ENCODE measurements at regions not wholly inside any gene's neighbourhood (a gene's known extent, or its start where the extent isn't known, plus 50 kb on each side); places are given as distances from the start of the nearest gene placed in this dataset.

GRCh38 chr6:137700751-137701477 is 166.1 kb upstream of the TNFAIP3 start:
- Histone ChIP-seq H3K4me3 (ENCODE audit: extremely low read depth, insufficient read depth, low read length, poor library complexity, severe bottlenecking) (no peak overlapping the region), H3K4me1 (ENCODE audit: control insufficient read depth, insufficient read depth, low read length, poor library complexity, severe bottlenecking) (peaks cover 32% of the 10 kb centered on the region), H3K9me3 (ENCODE audit: control insufficient read depth, low read length) (no peaks in the 10 kb centered on the region), H3K27ac (ENCODE audit: low read depth, low read length, severe bottlenecking) (no peak overlapping the region), H3K36me3 (ENCODE audit: control insufficient read depth, insufficient read depth, low read length) (no peaks in the 10 kb centered on the region)
- WGBS, 2 experiments (ENCODE audit: insufficient coverage in 2 of 2) = 88 to 100% methylated on average over 1 to 2 of the region's 7 CpGs

- H3K27ac ChIP-seq (ENCODE audit: low read depth, low read length, severe bottlenecking) = no peak overlapping the region
- H3K4me1 ChIP-seq (ENCODE audit: control insufficient read depth, insufficient read depth, low read length, poor library complexity, severe bottlenecking) = peaks cover 22% of the 10 kb centered on the region
- no peaks in the 10 kb centered on the region for H3K36me3 ChIP-seq (ENCODE audit: control insufficient read depth, insufficient read depth, low read length)
- WGBS, 2 experiments (ENCODE audit: insufficient coverage in 2 of 2) = 88 to 91% methylated on average over 2 of the region's 2 CpGs
- no peaks in the 10 kb centered on the region for H3K9me3 ChIP-seq (ENCODE audit: control insufficient read depth, low read length)
- no peak overlapping the region for H3K4me3 ChIP-seq (ENCODE audit: extremely low read depth, insufficient read depth, low read length, poor library complexity, severe bottlenecking)
Measured at GRCh38 chr6:137701942-137702341, 165.1 kb upstream of the TNFAIP3 start.

GRCh38 chr6:137702791-137703424 is 164.2 kb upstream of the TNFAIP3 start:
- H3K4me3 ChIP-seq (ENCODE audit: extremely low read depth, insufficient read depth, low read length, poor library complexity, severe bottlenecking) = no peak overlapping the region
- WGBS, 2 experiments (ENCODE audit: insufficient coverage in 2 of 2) = 70 to 100% methylated on average over 1 of the region's 1 CpG
- H3K4me1 ChIP-seq (ENCODE audit: control insufficient read depth, insufficient read depth, low read length, poor library complexity, severe bottlenecking) = peaks cover 15% of the 10 kb centered on the region
- no peaks in the 10 kb centered on the region for H3K36me3 ChIP-seq (ENCODE audit: control insufficient read depth, insufficient read depth, low read length)
- no peak overlapping the region for H3K27ac ChIP-seq (ENCODE audit: low read depth, low read length, severe bottlenecking)
- no peaks in the 10 kb centered on the region for H3K9me3 ChIP-seq (ENCODE audit: control insufficient read depth, low read length)

GRCh38 chr6:137704802-137705159 is 162.3 kb upstream of the TNFAIP3 start:
- no peaks in the 10 kb centered on the region for H3K36me3 ChIP-seq (ENCODE audit: control insufficient read depth, insufficient read depth, low read length)
- 75 to 90% methylated on average over 2 to 3 of the region's 5 CpGs for WGBS, 2 experiments (ENCODE audit: insufficient coverage in 2 of 2)
- no peaks in the 10 kb centered on the region for H3K4me1 ChIP-seq (ENCODE audit: control insufficient read depth, insufficient read depth, low read length, poor library complexity, severe bottlenecking)
- peak overlapping the region; percentile 54 for H3K27ac ChIP-seq (ENCODE audit: low read depth, low read length, severe bottlenecking)
- H3K4me3 ChIP-seq (ENCODE audit: extremely low read depth, insufficient read depth, low read length, poor library complexity, severe bottlenecking) = no peak overlapping the region
- H3K9me3 ChIP-seq (ENCODE audit: control insufficient read depth, low read length) = no peaks in the 10 kb centered on the region

- Histone ChIP-seq H3K36me3 (ENCODE audit: control insufficient read depth, insufficient read depth, low read length) (no peaks in the 10 kb centered on the region), H3K4me3 (ENCODE audit: extremely low read depth, insufficient read depth, low read length, poor library complexity, severe bottlenecking) (no peak overlapping the region), H3K9me3 (ENCODE audit: control insufficient read depth, low read length) (no peaks in the 10 kb centered on the region), H3K4me1 (ENCODE audit: control insufficient read depth, insufficient read depth, low read length, poor library complexity, severe bottlenecking) (no peaks in the 10 kb centered on the region), H3K27ac (ENCODE audit: low read depth, low read length, severe bottlenecking) (peak overlapping the region; percentile 54)
- WGBS, 2 experiments (ENCODE audit: insufficient coverage in 2 of 2) = 66 to 86% methylated on average over 6 to 9 of the region's 11 CpGs
Measured at GRCh38 chr6:137705160-137706082, 161.6 kb upstream of the TNFAIP3 start.

GRCh38 chr6:137706083-137706750 is 160.8 kb upstream of the TNFAIP3 start:
- WGBS, 2 experiments (ENCODE audit: insufficient coverage in 2 of 2) = 74 to 76% methylated on average over 8 to 10 of the region's 10 CpGs
- H3K36me3 ChIP-seq (ENCODE audit: control insufficient read depth, insufficient read depth, low read length) = no peaks in the 10 kb centered on the region
- no peak overlapping the region for H3K27ac ChIP-seq (ENCODE audit: low read depth, low read length, severe bottlenecking)
- H3K4me3 ChIP-seq (ENCODE audit: extremely low read depth, insufficient read depth, low read length, poor library complexity, severe bottlenecking) = no peak overlapping the region
- H3K4me1 ChIP-seq (ENCODE audit: control insufficient read depth, insufficient read depth, low read length, poor library complexity, severe bottlenecking) = no peaks in the 10 kb centered on the region
- no peaks in the 10 kb centered on the region for H3K9me3 ChIP-seq (ENCODE audit: control insufficient read depth, low read length)

- no peaks in the 10 kb centered on the region for H3K36me3 ChIP-seq (ENCODE audit: control insufficient read depth, insufficient read depth, low read length)
- no peak overlapping the region for H3K4me3 ChIP-seq (ENCODE audit: extremely low read depth, insufficient read depth, low read length, poor library complexity, severe bottlenecking)
- no peaks in the 10 kb centered on the region for H3K9me3 ChIP-seq (ENCODE audit: control insufficient read depth, low read length)
- peak overlapping the region; percentile 44 for H3K27ac ChIP-seq (ENCODE audit: low read depth, low read length, severe bottlenecking)
- no peaks in the 10 kb centered on the region for H3K4me1 ChIP-seq (ENCODE audit: control insufficient read depth, insufficient read depth, low read length, poor library complexity, severe bottlenecking)
- WGBS, 2 experiments (ENCODE audit: insufficient coverage in 2 of 2) = 83 to 94% methylated on average over 6 of the region's 9 CpGs
Measured at GRCh38 chr6:137707038-137707589, 159.9 kb upstream of the TNFAIP3 start.

GRCh38 chr6:137707590-137708360 is 159.3 kb upstream of the TNFAIP3 start:
- peak overlapping the region; percentile 44 for H3K27ac ChIP-seq (ENCODE audit: low read depth, low read length, severe bottlenecking)

GRCh38 chr6:137708481-137708880 is 158.6 kb upstream of the TNFAIP3 start:
- Histone ChIP-seq H3K4me3 (ENCODE audit: extremely low read depth, insufficient read depth, low read length, poor library complexity, severe bottlenecking) (no peak overlapping the region), H3K4me1 (ENCODE audit: control insufficient read depth, insufficient read depth, low read length, poor library complexity, severe bottlenecking) (no peaks in the 10 kb centered on the region), H3K9me3 (ENCODE audit: control insufficient read depth, low read length) (no peaks in the 10 kb centered on the region), H3K27ac (ENCODE audit: low read depth, low read length, severe bottlenecking) (no peak overlapping the region), H3K36me3 (ENCODE audit: control insufficient read depth, insufficient read depth, low read length) (no peaks in the 10 kb centered on the region)
- WGBS, 2 experiments (ENCODE audit: insufficient coverage in 2 of 2) = no CpG with 5 or more reads among the region's 1 CpG

More at GRCh38 chr6:137707590-137708360, 159.3 kb upstream of the TNFAIP3 start:
- H3K36me3 ChIP-seq (ENCODE audit: control insufficient read depth, insufficient read depth, low read length) = no peaks in the 10 kb centered on the region
- H3K4me3 ChIP-seq (ENCODE audit: extremely low read depth, insufficient read depth, low read length, poor library complexity, severe bottlenecking) = no peak overlapping the region
- no peaks in the 10 kb centered on the region for H3K4me1 ChIP-seq (ENCODE audit: control insufficient read depth, insufficient read depth, low read length, poor library complexity, severe bottlenecking)
- WGBS, 2 experiments (ENCODE audit: insufficient coverage in 2 of 2) = 0 to 19% methylated on average over 4 to 8 of the region's 13 CpGs
- no peaks in the 10 kb centered on the region for H3K9me3 ChIP-seq (ENCODE audit: control insufficient read depth, low read length)
